ENCODE measurements at regions not wholly inside any gene's neighbourhood (a gene's known extent, or its start where the extent isn't known, plus 50 kb on each side); places are given as distances from the start of the nearest gene placed in this dataset.

DNA sequence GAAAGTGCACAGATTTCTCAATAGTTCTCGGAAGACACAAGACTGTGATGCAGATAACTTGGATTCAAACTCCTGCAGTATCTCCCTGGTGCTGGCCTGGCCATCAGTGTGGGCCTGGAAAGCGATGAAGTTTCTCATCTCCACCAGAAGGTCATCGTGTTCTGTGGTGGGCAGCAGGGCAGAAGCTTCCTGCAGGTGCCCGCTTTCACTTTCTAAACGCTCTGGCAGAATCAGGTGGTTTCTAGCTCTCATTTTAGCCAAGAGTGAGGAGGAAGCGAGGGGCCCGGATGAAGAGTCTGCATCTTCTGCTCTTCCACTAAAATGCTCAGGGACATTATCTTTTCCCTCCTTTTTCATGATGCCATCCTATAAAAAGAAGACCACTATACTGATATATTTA, 63.0 kb upstream of the DRGX start:
- Histone ChIP-seq H3K4ac (replicated peaks; ENCODE audit: insufficient read length, low read depth, low read length) (no peak overlapping the region), H3K79me2 (ENCODE audit: control insufficient read depth in 1 of 2, insufficient read depth in 2 of 2, low read length in 2 of 2) (no peaks in the 10 kb centered on the region), H3K14ac (ENCODE audit: insufficient read length) (no peak overlapping the region), H2AFZ (ENCODE audit: low read length) (no peak overlapping the region), H3K4me2 (ENCODE audit: insufficient read depth in 1 of 2, low read depth in 2 of 2, low read length in 2 of 2) (no peak overlapping the region), H3K18ac (ENCODE audit: extremely low read depth, low read length) (no peak overlapping the region), H4K8ac (ENCODE audit: extremely low read depth, insufficient read depth, low read length) (no peak overlapping the region), H3K9ac (replicated peaks in 1 of 4; ENCODE audit: extremely low read depth in 1 of 4, low read depth in 3 of 4, low read length in 3 of 4) (no peak overlapping the region), H4K5ac (ENCODE audit: insufficient read length, low read depth, low read length) (no peak overlapping the region), H3K4me1 (replicated peaks in 1 of 4; ENCODE audit: control insufficient read depth in 3 of 4, insufficient read depth in 4 of 4, low read length in 3 of 4) (no peaks in the 10 kb centered on the region), H3K36me3 (ENCODE audit: control insufficient read depth in 2 of 4, insufficient read depth in 4 of 4, low read length in 3 of 4) (no peaks in the 10 kb centered on the region), H3K27ac (ENCODE audit: low read depth, low read length) (no peak overlapping the region), H3K9me3 (ENCODE audit: insufficient read depth in 2 of 2, low read depth in 1 of 2, low read length in 1 of 2) (0 out of 4 replicates have a peak, but pooled peaks cover 1 to 4% of the 10 kb centered on the region in 2 experiments), H3K23ac (ENCODE audit: insufficient read length) (no peak overlapping the region), H2BK5ac (ENCODE audit: low read depth, low read length) (no peak overlapping the region), H2BK20ac (ENCODE audit: low read length) (no peak overlapping the region), H3K27me3 (replicated peaks in 1 of 4; ENCODE audit: control insufficient read depth in 3 of 4, extremely low read depth in 1 of 4, insufficient read depth in 3 of 4, low read length in 3 of 4) (no peaks in the 10 kb centered on the region), H3K56ac (replicated peaks; ENCODE audit: insufficient read length, low read depth, low read length) (no peak overlapping the region), H2BK120ac (replicated peaks; ENCODE audit: low read depth, low read length) (no peak overlapping the region), H3K4me3 (ENCODE audit: extremely low read depth in 1 of 4, insufficient read depth in 2 of 4, low read depth in 3 of 4, low read length in 4 of 4) (no peak overlapping the region), H4K91ac (replicated peaks; ENCODE audit: insufficient read length, low read length) (no peak overlapping the region), H2BK12ac (ENCODE audit: low read depth, low read length) (no peak overlapping the region), H3K79me1 (ENCODE audit: low read depth, low read length) (no peaks in the 10 kb centered on the region), H2BK15ac (ENCODE audit: low read length) (no peak overlapping the region), H3K23me2 (ENCODE audit: low read depth, low read length) (no peaks in the 10 kb centered on the region), H2AK5ac (ENCODE audit: low read depth, low read length) (no peak overlapping the region), H4K20me1 (replicated peaks in 1 of 2; ENCODE audit: control insufficient read depth in 1 of 2, insufficient read depth in 2 of 2, low read length in 2 of 2) (peaks cover 1% of the 10 kb centered on the region in 2 experiments)
- WGBS, 2 experiments (ENCODE audit: extremely low coverage in 1 of 2, insufficient coverage in 1 of 2, insufficient read length in 1 of 2, insufficient replicate concordance in 2 of 2, low coverage in 1 of 2, low lambda C conversion rate in 2 of 2, missing lambda C conversion rate in 1 of 2) = 94% methylated on average over 7 of the region's 7 CpGs; no CpG with 5 or more reads in 1 of the 2 experiments
- DNase-seq (ENCODE audit: low read depth in 1 of 2, low spot score in 2 of 2) = no peak
- CTCF ChIA-PET (ENCODE audit: partially characterized antibody) = interaction anchor here (0.7 kb wide), 1 partner anchor 61 kb away, joined by 3 read pairs; no protein-coding TSS in a partner anchor
- no peak for FAIRE-seq
- POLR2A ChIA-PET (ENCODE audit: partially characterized antibody) = no interaction called here
- no peak for TF ChIP-seq CHD7 (IDR thresholded peaks at IDR 0.05; ENCODE audit: insufficient replicate concordance, low read length)
